ENCODE measurements at regions not wholly inside any gene's neighbourhood (a gene's known extent, or its start where the extent isn't known, plus 50 kb on each side); places are given as distances from the start of the nearest gene placed in this dataset.

- no peak for TF ChIP-seq TAF1 (IDR thresholded peaks at IDR 0.05; ENCODE audit: low read depth)
- no peak for TF ChIP-seq EZH2 (IDR thresholded peaks at IDR 0.05; ENCODE audit: borderline replicate concordance, insufficient read depth, low read length, poor library complexity, severe bottlenecking)
- no peak for TF ChIP-seq REST (IDR thresholded peaks at IDR 0.05; ENCODE audit: borderline replicate concordance)
- TF ChIP-seq POLR2AphosphoS5 (IDR thresholded peaks at IDR 0.05), result peak; percentile 39
- peak; percentile 9 for TF ChIP-seq CTCF (IDR thresholded peaks at IDR 0.05; ENCODE audit: poor library complexity, severe bottlenecking)
- no peak for TF ChIP-seq MXI1 (conservative IDR thresholded peaks at IDR 0.05; ENCODE audit: poor library complexity, severe bottlenecking)
- TF ChIP-seq RAD21 (conservative IDR thresholded peaks at IDR 0.05), result no peak
- Histone ChIP-seq H3K27ac (ENCODE audit: low read length) (peak overlapping the region; percentile 70), H3K36me3 (ENCODE audit: insufficient read depth, low read length) (no peaks in the 10 kb centered on the region), H3K9ac (ENCODE audit: low read length) (peak overlapping the region; percentile 80), H3K4me2 (ENCODE audit: low read length) (no peak overlapping the region), H3K79me2 (replicated peaks; ENCODE audit: insufficient read depth, low read length) (no peaks in the 10 kb centered on the region), H2AFZ (ENCODE audit: low read depth, low read length) (no peak overlapping the region), H3F3A (ENCODE audit: insufficient read depth, low read length, poor library complexity, severe bottlenecking) (no peaks in the 10 kb centered on the region), H4K20me1 (ENCODE audit: insufficient read depth) (no peaks in the 10 kb centered on the region), H3K9me3 (ENCODE audit: low read length) (no peaks in the 10 kb centered on the region), H3K9me2 (ENCODE audit: insufficient read depth, low read length) (no peaks in the 10 kb centered on the region), H3K4me3 (ENCODE audit: low read length) (peak overlapping the region; percentile 66), H3K27me3 (ENCODE audit: insufficient read depth, low read depth, low read length) (peaks cover 4% of the 10 kb centered on the region)
Measured at GRCh38 chrX:40155589-40156469, 58.1 kb upstream of the BCOR start.

- Histone ChIP-seq H3F3A (ENCODE audit: insufficient read depth, low read length, poor library complexity, severe bottlenecking) (no peaks in the 10 kb centered on the region), H3K9ac (ENCODE audit: low read length) (peak overlapping the region; percentile 80), H3K27ac (ENCODE audit: low read length) (peak overlapping the region; percentile 85), H3K4me2 (ENCODE audit: low read length) (no peak overlapping the region), H3K79me2 (replicated peaks; ENCODE audit: insufficient read depth, low read length) (no peaks in the 10 kb centered on the region), H3K9me3 (ENCODE audit: low read length) (no peaks in the 10 kb centered on the region), H3K9me2 (ENCODE audit: insufficient read depth, low read length) (no peaks in the 10 kb centered on the region), H3K36me3 (ENCODE audit: insufficient read depth, low read length) (no peaks in the 10 kb centered on the region), H2AFZ (ENCODE audit: low read depth, low read length) (no peak overlapping the region), H4K20me1 (ENCODE audit: insufficient read depth) (no peaks in the 10 kb centered on the region), H3K4me3 (ENCODE audit: low read length) (peak overlapping the region; percentile 66), H3K27me3 (ENCODE audit: insufficient read depth, low read depth, low read length) (peaks cover 4% of the 10 kb centered on the region)
- TF ChIP-seq POLR2AphosphoS5 (IDR thresholded peaks at IDR 0.05) (peak; percentile 4), REST (IDR thresholded peaks at IDR 0.05; ENCODE audit: borderline replicate concordance) (no peak), RAD21 (conservative IDR thresholded peaks at IDR 0.05) (no peak), EZH2 (IDR thresholded peaks at IDR 0.05; ENCODE audit: borderline replicate concordance, insufficient read depth, low read length, poor library complexity, severe bottlenecking) (no peak)
Measured at GRCh38 chrX:40154853-40155588, 57.3 kb upstream of the BCOR start.

Measured in neural cell (in vitro differentiated cells).